ENCODE measurements at regions not wholly inside any gene's neighbourhood (a gene's known extent, or its start where the extent isn't known, plus 50 kb on each side); places are given as distances from the start of the nearest gene placed in this dataset.

GRCh38 chr1:55935236-55935635 lies 644.1 kb downstream of the PLPP3 start:
- TF ChIP-seq CTCF (IDR thresholded peaks at IDR 0.05; ENCODE audit: control extremely low read depth in 1 of 3, insufficient read depth in 1 of 3, low read depth in 1 of 3, low read length in 3 of 3) (no peak), POLR2A (IDR thresholded peaks at IDR 0.05; ENCODE audit: control extremely low read depth in 1 of 2, low read depth in 2 of 2, low read length in 2 of 2) (no peak), RAD21 (IDR thresholded peaks at IDR 0.05 in 1 of 2, conservative IDR thresholded peaks at IDR 0.05 in 1 of 2; ENCODE audit: low read depth in 2 of 2, low read length in 2 of 2) (no peak), MAX (IDR thresholded peaks at IDR 0.05) (no peak), JUN (IDR thresholded peaks at IDR 0.05; ENCODE audit: low read depth, low read length) (no peak), USF2 (IDR thresholded peaks at IDR 0.05; ENCODE audit: low read length) (no peak), SP1 (IDR thresholded peaks at IDR 0.05; ENCODE audit: low read depth, low read length) (no peak), CHD1 (IDR thresholded peaks at IDR 0.05; ENCODE audit: low read depth, low read length) (no peak), CBX5 (IDR thresholded peaks at IDR 0.05; ENCODE audit: low read depth, low read length) (no peak)
